ENCODE measurements at regions not wholly inside any gene's neighbourhood (a gene's known extent, or its start where the extent isn't known, plus 50 kb on each side); places are given as distances from the start of the nearest gene placed in this dataset.

DNA sequence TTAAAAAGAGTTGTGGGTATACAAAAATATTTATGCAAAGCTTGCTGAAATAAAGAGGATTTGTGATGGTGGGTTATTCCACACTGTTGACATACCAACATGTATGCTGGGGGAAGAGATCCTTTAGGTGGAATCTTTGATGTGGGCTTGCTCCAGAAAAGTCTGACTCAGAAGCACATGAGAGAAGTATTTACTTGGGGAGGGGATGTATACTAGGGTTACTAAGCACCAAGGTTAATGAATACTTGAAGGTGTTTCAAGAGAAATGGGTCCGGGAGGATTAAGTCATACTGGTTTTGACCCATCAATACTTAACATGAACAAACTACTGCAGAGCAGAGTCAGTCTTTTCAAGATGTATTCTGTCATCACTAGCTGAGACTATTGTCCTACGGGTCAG, 316.4 kb upstream of the GRIN3A start:
- CTCF ChIA-PET: no interaction called here
- 83% methylated on average over 1 of the region's 2 CpGs for WGBS (ENCODE audit: insufficient coverage)
- no peak for DNase-seq
- no peaks in the 10 kb centered on the region for H3K9me3 ChIP-seq (ENCODE audit: control extremely low read depth in 1 of 5, control insufficient read depth in 4 of 5, insufficient read depth in 2 of 5, low read depth in 1 of 5, low read length in 4 of 5)
- no peaks in the 10 kb centered on the region for H3K27me3 ChIP-seq (replicated peaks in 2 of 5; ENCODE audit: control insufficient read depth in 4 of 5, insufficient read depth in 5 of 5, low read length in 4 of 5)
- POLR2A ChIA-PET: no interaction called here
- no peaks in the 10 kb centered on the region for H3K36me3 ChIP-seq (ENCODE audit: control insufficient read depth in 4 of 4, insufficient read depth in 4 of 4, low read length in 3 of 4)
- no peak overlapping the region for H3K4me3 ChIP-seq (ENCODE audit: control insufficient read depth in 1 of 7, extremely low read depth in 1 of 7, insufficient read depth in 4 of 7, low read depth in 2 of 7, low read length in 6 of 7)
- H3K27ac ChIP-seq (ENCODE audit: insufficient read depth in 1 of 2, low read depth in 1 of 2, low read length in 2 of 2, poor library complexity in 1 of 2, severe bottlenecking in 2 of 2): no peak overlapping the region
- H3K4me1 ChIP-seq (ENCODE audit: control extremely low read depth in 1 of 4, control insufficient read depth in 4 of 4, insufficient read depth in 4 of 4, low read length in 3 of 4): peaks cover 0 to 8% (median 0%) of the 10 kb centered on the region in 4 experiments

- H3K4me3 ChIP-seq (ENCODE audit: control insufficient read depth in 1 of 7, extremely low read depth in 1 of 7, insufficient read depth in 4 of 7, low read depth in 2 of 7, low read length in 6 of 7): peak overlapping the region in 1 of 7 experiments; percentile 12
- peaks cover 0 to 14% (median 2%) of the 10 kb centered on the region in 4 experiments for H3K4me1 ChIP-seq (ENCODE audit: control extremely low read depth in 1 of 4, control insufficient read depth in 4 of 4, insufficient read depth in 4 of 4, low read length in 3 of 4)
- ChIA-PET CTCF (no interaction called here), POLR2A (no interaction called here)
- H3K27me3 ChIP-seq (replicated peaks in 2 of 5; ENCODE audit: control insufficient read depth in 4 of 5, insufficient read depth in 5 of 5, low read length in 4 of 5): no peaks in the 10 kb centered on the region
- WGBS (ENCODE audit: insufficient coverage): 78% methylated on average over 2 of the region's 4 CpGs
- DNase-seq: peak in 1 of 3 donors; percentile 3
- no peaks in the 10 kb centered on the region for H3K36me3 ChIP-seq (ENCODE audit: control insufficient read depth in 4 of 4, insufficient read depth in 4 of 4, low read length in 3 of 4)
- H3K9me3 ChIP-seq (ENCODE audit: control extremely low read depth in 1 of 5, control insufficient read depth in 4 of 5, insufficient read depth in 2 of 5, low read depth in 1 of 5, low read length in 4 of 5): no peaks in the 10 kb centered on the region
- peak overlapping the region in 1 of 2 experiments; percentile 30 for H3K27ac ChIP-seq (ENCODE audit: insufficient read depth in 1 of 2, low read depth in 1 of 2, low read length in 2 of 2, poor library complexity in 1 of 2, severe bottlenecking in 2 of 2)
These were observed 311.3 kb upstream of the GRIN3A start for GRCh38 chr9:102049586-102050246.

GRCh38 chr9:102047549-102047948, 309.1 kb upstream of the GRIN3A start:
- ChIA-PET POLR2A (no interaction called here), CTCF (no interaction called here)
- H3K27me3 ChIP-seq (replicated peaks in 2 of 5; ENCODE audit: control insufficient read depth in 4 of 5, insufficient read depth in 5 of 5, low read length in 4 of 5): no peaks in the 10 kb centered on the region
- DNase-seq: peak in 1 of 3 donors; percentile 21
- H3K27ac ChIP-seq (ENCODE audit: insufficient read depth in 1 of 2, low read depth in 1 of 2, low read length in 2 of 2, poor library complexity in 1 of 2, severe bottlenecking in 2 of 2): no peak overlapping the region
- H3K4me3 ChIP-seq (ENCODE audit: control insufficient read depth in 1 of 7, extremely low read depth in 1 of 7, insufficient read depth in 4 of 7, low read depth in 2 of 7, low read length in 6 of 7): no peak overlapping the region
- no CpG with 5 or more reads among the region's 3 CpGs for WGBS (ENCODE audit: insufficient coverage)
- no peaks in the 10 kb centered on the region for H3K9me3 ChIP-seq (ENCODE audit: control extremely low read depth in 1 of 5, control insufficient read depth in 4 of 5, insufficient read depth in 2 of 5, low read depth in 1 of 5, low read length in 4 of 5)
- H3K4me1 ChIP-seq (ENCODE audit: control extremely low read depth in 1 of 4, control insufficient read depth in 4 of 4, insufficient read depth in 4 of 4, low read length in 3 of 4): peaks cover 0 to 10% (median 2%) of the 10 kb centered on the region in 4 experiments
- no peaks in the 10 kb centered on the region for H3K36me3 ChIP-seq (ENCODE audit: control insufficient read depth in 4 of 4, insufficient read depth in 4 of 4, low read length in 3 of 4)

GRCh38 chr9:102044133-102044532, 305.7 kb upstream of the GRIN3A start:
- H3K4me3 ChIP-seq (ENCODE audit: control insufficient read depth in 1 of 7, extremely low read depth in 1 of 7, insufficient read depth in 4 of 7, low read depth in 2 of 7, low read length in 6 of 7): no peak overlapping the region
- H3K9me3 ChIP-seq (ENCODE audit: control extremely low read depth in 1 of 5, control insufficient read depth in 4 of 5, insufficient read depth in 2 of 5, low read depth in 1 of 5, low read length in 4 of 5): no peaks in the 10 kb centered on the region
- no peaks in the 10 kb centered on the region for H3K27me3 ChIP-seq (replicated peaks in 2 of 5; ENCODE audit: control insufficient read depth in 4 of 5, insufficient read depth in 5 of 5, low read length in 4 of 5)
- POLR2A ChIA-PET: no interaction called here
- H3K27ac ChIP-seq (ENCODE audit: insufficient read depth in 1 of 2, low read depth in 1 of 2, low read length in 2 of 2, poor library complexity in 1 of 2, severe bottlenecking in 2 of 2): no peak overlapping the region
- WGBS (ENCODE audit: insufficient coverage): no CpG with 5 or more reads among the region's 1 CpG
- no peaks in the 10 kb centered on the region for H3K36me3 ChIP-seq (ENCODE audit: control insufficient read depth in 4 of 4, insufficient read depth in 4 of 4, low read length in 3 of 4)
- peaks cover 0 to 3% (median 0%) of the 10 kb centered on the region in 4 experiments for H3K4me1 ChIP-seq (ENCODE audit: control extremely low read depth in 1 of 4, control insufficient read depth in 4 of 4, insufficient read depth in 4 of 4, low read length in 3 of 4)
- DNase-seq: no peak
- CTCF ChIA-PET: no interaction called here

DNA sequence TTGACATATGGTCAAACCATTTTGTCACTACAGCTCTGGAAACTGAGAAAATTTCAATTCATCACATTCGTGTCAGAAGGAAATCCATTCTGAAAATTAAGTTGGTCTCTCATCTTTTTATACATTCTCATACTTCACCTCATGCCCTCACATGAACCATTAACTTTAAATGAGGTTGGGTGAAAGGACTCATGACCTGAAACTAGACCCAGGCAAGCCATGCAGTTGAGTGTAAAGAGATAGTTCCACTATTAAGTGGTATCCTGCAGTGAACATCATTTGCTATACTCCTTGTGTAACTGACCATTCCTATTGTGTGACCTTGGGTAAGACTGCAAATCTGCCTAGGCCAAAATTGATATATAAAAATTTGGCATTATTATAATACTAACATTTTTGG, 299.6 kb upstream of the GRIN3A start:
- no peak overlapping the region for H3K27ac ChIP-seq (ENCODE audit: insufficient read depth in 1 of 2, low read depth in 1 of 2, low read length in 2 of 2, poor library complexity in 1 of 2, severe bottlenecking in 2 of 2)
- ChIA-PET CTCF (no interaction called here), POLR2A (no interaction called here)
- H3K27me3 ChIP-seq (replicated peaks in 2 of 5; ENCODE audit: control insufficient read depth in 4 of 5, insufficient read depth in 5 of 5, low read length in 4 of 5): no peaks in the 10 kb centered on the region
- H3K4me1 ChIP-seq (ENCODE audit: control extremely low read depth in 1 of 4, control insufficient read depth in 4 of 4, insufficient read depth in 4 of 4, low read length in 3 of 4): no peaks in the 10 kb centered on the region
- H3K9me3 ChIP-seq (ENCODE audit: control extremely low read depth in 1 of 5, control insufficient read depth in 4 of 5, insufficient read depth in 2 of 5, low read depth in 1 of 5, low read length in 4 of 5): no peaks in the 10 kb centered on the region
- H3K4me3 ChIP-seq (ENCODE audit: control insufficient read depth in 1 of 7, extremely low read depth in 1 of 7, insufficient read depth in 4 of 7, low read depth in 2 of 7, low read length in 6 of 7): no peak overlapping the region
- 100% methylated on average over 1 of the region's 1 CpG for WGBS (ENCODE audit: insufficient coverage)
- H3K36me3 ChIP-seq (ENCODE audit: control insufficient read depth in 4 of 4, insufficient read depth in 4 of 4, low read length in 3 of 4): no peaks in the 10 kb centered on the region
- no peak for DNase-seq

- H3K4me1 ChIP-seq (ENCODE audit: control extremely low read depth in 1 of 4, control insufficient read depth in 4 of 4, insufficient read depth in 4 of 4, low read length in 3 of 4): no peaks in the 10 kb centered on the region
- ChIA-PET CTCF (no interaction called here), POLR2A (no interaction called here)
- DNase-seq: peak in 1 of 3 donors; percentile 20
- no peak overlapping the region for H3K4me3 ChIP-seq (ENCODE audit: control insufficient read depth in 1 of 7, extremely low read depth in 1 of 7, insufficient read depth in 4 of 7, low read depth in 2 of 7, low read length in 6 of 7)
- no peak overlapping the region for H3K27ac ChIP-seq (ENCODE audit: insufficient read depth in 1 of 2, low read depth in 1 of 2, low read length in 2 of 2, poor library complexity in 1 of 2, severe bottlenecking in 2 of 2)
- no peaks in the 10 kb centered on the region for H3K36me3 ChIP-seq (ENCODE audit: control insufficient read depth in 4 of 4, insufficient read depth in 4 of 4, low read length in 3 of 4)
- H3K9me3 ChIP-seq (ENCODE audit: control extremely low read depth in 1 of 5, control insufficient read depth in 4 of 5, insufficient read depth in 2 of 5, low read depth in 1 of 5, low read length in 4 of 5): no peaks in the 10 kb centered on the region
- H3K27me3 ChIP-seq (replicated peaks in 2 of 5; ENCODE audit: control insufficient read depth in 4 of 5, insufficient read depth in 5 of 5, low read length in 4 of 5): no peaks in the 10 kb centered on the region
These were observed 297.5 kb upstream of the GRIN3A start for GRCh38 chr9:102035929-102036328.

DNA sequence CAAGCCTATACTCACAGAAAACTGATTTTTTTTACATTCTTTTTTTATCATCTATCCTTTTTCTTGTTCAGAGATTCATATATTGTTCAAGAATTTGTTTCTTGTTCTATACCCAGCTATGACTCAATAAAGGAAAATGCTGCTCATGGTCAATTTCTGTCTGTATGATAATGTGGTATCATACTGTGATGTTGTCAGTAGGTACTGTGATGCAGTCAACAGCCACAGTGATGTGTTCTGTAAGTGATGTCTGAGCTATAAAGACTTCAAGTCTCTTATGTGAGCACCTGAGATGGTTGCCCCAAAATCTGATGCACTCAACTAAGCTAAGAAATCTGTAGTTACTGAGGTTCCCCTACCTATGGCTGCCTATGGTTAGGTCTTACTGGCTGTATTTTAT, 294.2 kb upstream of the GRIN3A start:
- POLR2A ChIA-PET: no interaction called here

More for the DNA sequence above, 294.2 kb upstream of the GRIN3A start:
- Histone ChIP-seq H3K27me3 (replicated peaks in 2 of 5; ENCODE audit: control insufficient read depth in 4 of 5, insufficient read depth in 5 of 5, low read length in 4 of 5) (no peaks in the 10 kb centered on the region), H3K9me3 (ENCODE audit: control extremely low read depth in 1 of 5, control insufficient read depth in 4 of 5, insufficient read depth in 2 of 5, low read depth in 1 of 5, low read length in 4 of 5) (peaks cover 0 to 6% (median 0%) of the 10 kb centered on the region in 5 experiments), H3K36me3 (ENCODE audit: control insufficient read depth in 4 of 4, insufficient read depth in 4 of 4, low read length in 3 of 4) (no peaks in the 10 kb centered on the region), H3K4me3 (ENCODE audit: control insufficient read depth in 1 of 7, extremely low read depth in 1 of 7, insufficient read depth in 4 of 7, low read depth in 2 of 7, low read length in 6 of 7) (no peak overlapping the region), H3K27ac (ENCODE audit: insufficient read depth in 1 of 2, low read depth in 1 of 2, low read length in 2 of 2, poor library complexity in 1 of 2, severe bottlenecking in 2 of 2) (no peak overlapping the region), H3K4me1 (ENCODE audit: control extremely low read depth in 1 of 4, control insufficient read depth in 4 of 4, insufficient read depth in 4 of 4, low read length in 3 of 4) (no peaks in the 10 kb centered on the region)
- CTCF ChIA-PET: no interaction called here
- no peak for DNase-seq

Data from common myeloid progenitor, CD34-positive (primary cell).